ENCODE measurements at regions not wholly inside any gene's neighbourhood (a gene's known extent, or its start where the extent isn't known, plus 50 kb on each side); places are given as distances from the start of the nearest gene placed in this dataset.
"Not testable (repeated sequence)": the region's sequence is repeated elsewhere in the genome, so short reads cannot be mapped to it uniquely, and the experiment has no call there.

DNA sequence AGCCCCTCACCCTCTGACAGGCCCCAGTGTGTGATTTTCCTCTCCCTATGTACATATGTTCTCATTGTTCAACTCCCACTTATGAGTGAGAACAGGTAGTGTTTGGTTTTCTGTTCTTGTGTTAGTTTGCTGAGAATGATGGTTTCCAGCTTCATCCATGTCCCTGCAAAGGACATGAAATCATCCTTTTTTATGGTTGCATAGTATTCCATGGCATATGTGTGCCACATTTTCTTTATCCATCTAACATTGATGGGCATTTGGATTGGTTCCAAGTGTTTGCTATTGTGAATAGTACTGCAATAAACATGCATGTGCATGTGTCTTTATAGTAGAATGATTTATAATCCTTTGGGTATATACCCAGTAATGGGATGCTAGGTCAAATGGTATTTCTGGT is 223.7 kb upstream of the VLDLR start:
- not testable (repeated sequence) for DNase-seq

DNA sequence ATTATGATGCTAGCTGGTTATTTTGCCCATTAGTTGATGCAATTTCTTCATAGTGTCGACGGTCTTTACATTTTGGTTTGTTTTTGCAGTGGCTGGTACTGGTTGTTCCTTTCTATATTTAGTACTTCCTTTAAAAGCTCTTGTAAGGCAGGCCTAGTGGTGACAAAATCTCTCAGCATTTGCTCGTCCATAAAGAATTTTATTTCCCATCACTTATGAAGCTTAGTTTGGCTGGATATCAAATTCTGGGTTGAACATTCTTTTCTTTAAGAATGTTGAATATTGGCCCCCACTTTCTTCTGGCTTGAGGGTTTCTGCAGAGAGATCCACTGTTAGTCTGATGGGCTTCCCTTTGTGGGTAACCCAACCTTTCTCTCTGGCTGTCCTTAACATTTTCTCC is 219.8 kb upstream of the VLDLR start:
- DNase-seq: not testable (repeated sequence)

DNA sequence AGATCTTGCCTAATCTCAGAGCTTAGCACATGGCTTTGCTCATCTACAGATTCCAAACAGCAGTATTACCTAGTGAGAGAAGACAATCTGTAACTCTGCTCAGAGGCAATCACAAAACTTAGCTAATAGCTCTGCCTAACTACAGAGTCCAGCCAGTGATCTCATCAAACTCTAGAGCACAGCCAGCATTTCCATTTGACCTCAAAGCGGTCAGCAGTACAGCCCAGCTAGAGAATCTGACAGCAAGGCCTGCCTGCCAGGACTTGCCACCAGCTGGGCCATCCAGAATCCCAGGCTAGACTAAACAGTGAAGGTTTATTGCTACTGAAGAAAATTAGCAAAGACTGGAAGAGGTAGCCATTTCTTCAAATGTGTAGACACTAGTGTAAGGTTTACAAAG is 217.9 kb upstream of the VLDLR start:
- no peak for DNase-seq

DNA sequence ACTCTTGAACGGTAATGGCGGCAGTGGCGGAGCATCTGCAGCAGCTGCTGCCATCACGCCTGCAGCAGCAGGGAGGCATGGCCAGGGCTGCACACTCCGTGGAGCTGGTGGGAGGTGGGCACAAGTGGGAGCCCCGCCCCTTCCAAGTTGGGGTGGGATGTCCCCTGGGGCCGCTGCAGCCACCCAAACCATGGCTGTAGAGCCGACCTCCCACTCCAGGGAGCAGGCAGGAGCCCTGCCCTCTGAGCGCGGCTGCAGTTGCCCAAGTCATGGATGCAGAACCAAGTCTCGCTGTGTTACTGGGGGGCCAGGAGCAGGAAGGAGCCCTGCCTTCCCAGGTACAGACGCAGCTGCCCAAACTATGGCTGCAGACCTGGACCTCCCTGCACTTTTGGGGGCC is 215.3 kb upstream of the VLDLR start:
- no peak for DNase-seq

DNA sequence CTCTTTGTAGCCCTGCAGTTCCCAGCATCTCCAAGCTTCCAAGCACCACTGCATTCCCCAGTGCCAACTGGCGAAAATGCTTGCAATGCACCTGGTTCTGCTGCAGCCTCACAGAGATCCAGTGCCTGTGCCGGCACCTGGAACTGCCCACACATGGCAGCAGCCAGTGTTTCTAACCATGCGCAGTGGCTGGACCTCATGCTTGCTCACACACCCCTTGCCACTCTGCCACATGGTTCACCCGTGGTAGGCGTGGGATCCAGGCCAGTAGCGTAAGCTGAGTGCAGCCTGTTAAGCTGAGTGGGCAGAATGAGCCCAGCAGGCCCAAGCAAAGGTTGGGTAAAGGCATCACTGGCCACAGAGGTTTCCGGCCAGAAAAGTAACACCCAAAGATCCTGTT is 214.1 kb upstream of the VLDLR start:
- DNase-seq: no peak

DNA sequence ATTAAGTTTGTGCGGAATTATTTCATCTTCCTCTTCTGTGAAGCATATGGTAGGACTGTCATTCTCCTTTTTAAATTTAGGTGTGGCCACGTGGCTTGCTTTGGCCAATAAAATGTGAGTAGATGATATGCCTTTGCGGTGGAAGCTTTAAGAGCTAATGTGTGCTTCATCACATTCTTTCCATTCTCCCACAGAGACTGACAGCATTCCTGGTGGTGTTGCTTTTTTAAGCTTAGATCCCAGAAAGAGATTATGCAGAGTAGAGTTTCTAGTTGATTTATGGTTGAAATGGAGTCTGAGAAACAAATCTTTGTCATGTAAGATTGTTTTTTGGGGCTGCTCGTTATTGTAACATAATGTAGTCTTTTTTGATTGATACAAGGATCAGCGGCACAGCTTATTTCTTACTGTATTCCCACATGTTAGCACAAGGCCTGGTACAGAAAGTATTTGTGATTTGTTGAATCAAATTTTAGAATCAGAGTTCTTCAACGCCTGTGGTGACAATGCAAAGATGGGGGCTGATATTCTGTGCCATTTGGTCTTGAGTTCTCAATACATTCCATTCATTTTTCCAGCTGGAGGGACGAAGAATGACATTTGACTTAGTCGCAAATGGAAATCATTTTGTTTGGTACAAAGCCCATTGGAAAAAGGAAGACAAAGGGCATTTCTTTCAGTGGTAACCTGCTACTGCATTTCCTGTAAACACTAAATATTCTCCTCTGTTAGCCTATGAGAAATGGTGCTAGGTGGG is 209.9 kb upstream of the VLDLR start:
- DNase-seq: no peak

DNA sequence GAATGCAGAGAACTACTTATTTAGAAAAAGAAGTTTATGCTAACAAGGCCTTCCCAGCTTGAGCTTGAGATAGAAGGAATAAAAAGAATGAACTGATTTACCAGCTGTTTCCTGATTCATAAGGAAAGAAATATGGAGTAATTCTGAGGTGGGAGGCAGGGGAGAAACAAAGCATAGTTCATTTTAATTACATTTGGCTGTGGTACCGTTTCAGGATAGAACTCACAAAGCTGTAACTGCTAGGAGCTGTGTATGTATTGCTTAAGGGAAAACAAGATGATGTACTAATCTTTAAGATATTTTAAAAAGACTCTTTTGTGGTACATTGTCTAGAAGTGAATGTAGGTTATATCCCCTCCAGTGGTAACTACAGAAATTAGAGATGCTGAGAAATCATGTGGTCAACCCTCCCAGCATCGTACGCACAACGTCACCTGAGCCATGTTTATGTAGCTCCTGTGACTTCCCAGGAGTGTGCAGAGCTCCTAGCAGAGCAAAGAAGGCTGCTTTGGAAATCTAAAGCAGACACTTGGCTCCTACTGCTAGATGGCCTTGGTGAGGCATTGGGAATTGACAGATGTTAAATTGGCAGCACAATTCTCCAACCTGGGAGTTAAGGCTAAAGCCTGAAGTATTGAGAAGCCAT is 208.3 kb upstream of the VLDLR start:
- no peak for DNase-seq

DNA sequence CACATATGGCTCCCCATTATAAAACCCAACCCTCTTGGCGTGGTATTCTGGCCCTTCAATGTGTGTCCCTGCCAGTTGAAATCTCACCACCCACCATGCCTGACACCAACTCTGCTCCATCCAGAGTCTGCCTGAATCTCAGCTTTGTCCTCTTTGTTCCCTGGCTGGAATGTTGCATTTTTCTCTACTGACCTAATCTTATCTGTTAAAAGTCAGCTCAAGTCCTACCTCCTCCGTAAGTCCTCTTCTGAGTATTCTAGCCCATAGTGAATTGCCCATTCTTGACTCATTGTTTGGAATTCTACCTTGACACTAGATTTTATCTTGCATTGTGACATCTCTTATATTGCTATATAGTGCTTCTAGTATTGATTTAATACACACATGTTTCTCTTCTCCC is 207.1 kb upstream of the VLDLR start:
- no peak for DNase-seq

DNA sequence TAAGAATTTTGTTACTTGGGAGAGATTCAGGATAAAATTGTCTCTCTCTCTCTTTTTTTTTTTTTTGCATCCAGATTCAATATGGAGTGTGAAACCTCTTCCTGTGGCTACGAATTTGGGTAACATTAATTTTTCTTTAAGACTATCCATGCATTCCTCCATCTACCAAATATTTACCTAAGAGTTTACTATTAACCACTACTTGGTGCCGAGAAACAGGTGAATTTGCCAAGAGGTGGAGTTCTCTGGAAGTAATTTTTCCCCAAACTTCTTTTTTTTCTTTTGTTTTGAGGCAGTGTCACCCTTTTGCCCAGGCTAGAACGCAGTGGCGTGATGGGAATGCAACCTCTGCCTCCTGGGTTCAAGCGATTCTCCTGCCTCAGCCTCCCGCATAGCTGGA is 206.3 kb upstream of the VLDLR start:
- DNase-seq: no peak

DNA sequence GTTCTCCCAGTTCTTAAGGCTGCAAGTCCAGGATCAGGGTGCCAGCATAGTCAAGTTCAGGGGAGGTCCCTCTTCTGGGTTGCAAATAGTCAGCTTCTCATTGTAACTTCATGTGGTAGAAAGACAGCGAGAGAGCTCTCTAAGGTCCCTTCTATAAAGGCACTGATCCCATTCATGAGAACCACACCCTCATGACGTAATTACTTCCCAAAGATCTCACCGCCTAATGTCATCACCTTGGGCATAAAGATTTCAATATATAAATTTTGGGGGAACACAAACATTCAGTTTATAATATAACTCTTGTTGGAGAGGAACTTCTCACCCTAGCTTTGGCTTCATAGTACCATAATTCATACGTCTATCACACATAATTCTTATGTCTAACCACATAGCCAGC is 203.9 kb upstream of the VLDLR start:
- DNase-seq: no peak

DNA sequence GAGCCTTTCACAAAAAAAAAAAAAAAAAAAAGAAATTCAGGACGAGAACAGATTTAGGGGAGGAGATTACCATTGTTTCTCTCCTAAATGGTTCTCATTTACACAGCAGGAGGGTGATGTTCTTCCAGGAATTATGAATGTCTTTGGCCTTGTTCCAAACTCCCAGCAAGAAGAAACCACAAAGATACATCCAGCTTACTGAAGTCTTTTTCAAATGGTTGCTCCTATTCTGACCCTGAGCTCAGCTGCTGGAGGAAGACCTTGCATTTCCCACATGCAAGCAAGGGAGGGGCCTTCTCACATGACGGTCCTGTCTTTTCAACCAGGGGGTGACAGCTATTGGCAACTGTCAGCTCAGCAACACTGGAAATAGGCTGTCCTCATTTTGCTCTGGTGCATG is 203.0 kb upstream of the VLDLR start:
- no peak for DNase-seq

DNA sequence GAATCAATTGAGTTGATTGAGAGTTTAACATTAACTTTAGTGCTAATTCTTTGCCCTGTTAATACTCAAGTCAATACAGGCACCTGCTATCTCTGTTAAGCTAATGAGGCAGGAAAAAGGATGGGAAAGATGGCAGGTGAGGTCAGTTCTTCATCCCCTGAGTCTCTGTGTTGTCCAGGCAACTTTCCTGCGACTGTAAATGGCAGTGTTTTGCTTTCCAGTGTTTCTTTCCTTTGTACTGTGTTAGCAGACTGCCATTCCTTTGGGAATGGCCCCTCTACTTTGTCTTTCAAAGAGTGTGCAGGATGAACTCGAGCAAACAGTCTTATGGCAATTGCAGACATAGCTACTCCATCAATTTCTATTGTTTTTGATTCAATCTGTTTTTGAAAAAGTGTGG is 202.2 kb upstream of the VLDLR start:
- no peak for DNase-seq

DNA sequence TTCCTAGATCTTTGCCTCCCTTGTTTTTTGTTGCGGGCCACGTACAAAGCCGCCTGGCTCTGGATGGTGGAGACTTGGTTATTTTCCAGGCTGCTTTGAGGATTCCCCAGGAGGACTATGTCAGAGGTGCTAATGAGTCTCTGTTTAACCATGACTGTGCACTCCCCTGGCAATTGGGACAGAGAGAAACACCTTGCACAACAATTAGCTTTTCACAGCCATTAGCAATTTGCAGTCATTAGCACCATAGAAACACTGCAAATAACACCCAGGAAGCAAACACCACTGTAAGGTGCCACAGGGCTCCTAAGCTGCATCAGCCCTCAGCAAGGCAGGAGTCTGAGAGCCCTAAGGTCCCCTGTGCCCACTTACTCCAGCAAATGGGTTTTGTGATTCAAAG is 201.0 kb upstream of the VLDLR start:
- no peak for DNase-seq

DNA sequence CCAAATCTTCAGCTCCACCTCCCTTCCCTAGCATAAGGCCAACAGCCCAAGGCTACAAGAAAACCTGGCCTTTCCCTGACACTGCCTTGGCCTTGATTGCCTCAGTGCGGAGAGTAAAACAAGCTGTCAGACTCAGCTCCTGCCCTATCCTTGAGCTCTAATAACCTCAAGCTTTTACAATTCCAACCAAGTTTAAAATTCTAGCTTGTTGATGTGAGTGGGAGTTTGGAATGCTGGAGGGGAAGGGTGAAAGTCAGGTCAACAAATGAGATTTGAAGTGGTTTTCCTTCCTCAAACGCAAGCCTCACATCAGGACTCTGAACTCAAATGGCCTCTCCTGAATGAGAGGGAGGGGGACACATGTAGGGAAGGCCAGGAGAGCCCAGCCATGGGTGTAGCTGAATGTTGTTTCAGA is 197.0 kb upstream of the VLDLR start:
- no peak for DNase-seq

DNA sequence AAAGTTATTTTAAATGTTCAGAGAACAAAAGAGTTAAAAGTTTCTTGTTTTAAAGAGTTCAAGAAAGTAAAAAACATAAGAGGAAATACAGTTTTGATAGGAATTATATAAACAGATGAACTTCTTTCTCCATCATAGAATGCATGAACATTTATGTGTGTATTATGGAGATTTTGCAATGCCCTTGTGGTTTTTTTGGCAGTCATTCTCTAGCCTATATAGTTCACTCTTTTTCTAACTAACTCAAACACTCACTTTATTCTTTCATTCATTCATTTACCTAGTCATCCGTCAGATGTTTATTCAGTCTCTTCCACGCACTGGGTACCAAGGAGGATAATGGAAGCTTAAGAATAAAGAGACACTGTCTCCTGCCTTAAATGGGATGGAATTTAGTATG is 195.9 kb upstream of the VLDLR start:
- DNase-seq: no peak

DNA sequence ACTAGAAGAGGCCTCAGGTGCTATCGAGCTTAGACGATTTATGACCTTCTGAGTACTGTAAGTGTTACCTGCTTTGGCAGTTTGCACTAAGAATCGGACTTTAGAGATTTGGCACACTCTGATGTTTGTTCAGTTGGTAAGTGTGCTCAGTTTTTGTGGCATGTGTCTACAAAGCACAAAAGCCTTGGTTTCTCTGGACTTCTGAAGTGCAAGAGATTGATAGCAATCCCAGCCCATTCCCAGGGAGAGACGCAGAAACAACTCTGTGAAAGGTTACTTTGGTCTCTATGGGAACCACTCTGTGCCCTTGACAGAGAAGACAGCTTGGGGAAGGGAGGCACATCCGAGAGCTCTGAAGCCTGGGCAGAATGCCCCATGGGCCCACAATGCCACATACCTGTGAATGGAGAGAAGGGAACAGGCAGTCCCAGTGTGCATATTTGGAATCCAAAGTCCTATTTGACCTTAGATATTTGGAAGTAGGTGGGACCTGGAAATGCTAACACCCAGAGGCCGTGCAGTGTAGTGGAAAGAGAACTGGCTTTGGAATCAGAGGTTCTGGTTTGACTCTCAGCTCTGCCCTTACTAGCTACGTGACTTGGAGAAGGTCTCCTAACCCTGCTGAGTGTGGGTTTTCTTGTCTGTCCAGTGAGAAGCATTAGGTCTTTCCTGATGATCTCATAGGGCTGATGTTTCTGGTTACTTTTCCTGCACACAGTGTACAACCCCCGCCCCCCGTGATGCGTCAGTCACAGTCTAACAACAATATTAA is 194.3 kb upstream of the VLDLR start:
- no peak for DNase-seq

DNA sequence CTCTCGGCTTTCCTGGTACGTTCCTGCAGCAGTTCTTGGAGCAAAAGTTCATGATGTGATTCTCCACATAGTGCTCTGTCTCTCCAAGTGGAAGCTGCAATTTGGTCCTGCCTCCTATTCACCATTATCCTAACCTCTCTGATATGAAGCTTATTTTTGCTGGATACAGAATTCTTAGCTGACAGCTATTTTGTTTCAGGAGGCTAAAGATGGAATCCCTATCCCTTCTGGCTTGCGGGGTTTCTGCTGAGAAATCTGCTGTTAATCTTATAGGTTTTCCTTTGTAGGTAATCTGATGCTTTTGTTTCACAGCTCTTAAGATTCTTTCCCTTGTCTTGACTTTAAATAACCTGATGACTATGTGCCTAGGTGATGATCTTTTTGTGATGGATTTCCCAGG is 181.6 kb upstream of the VLDLR start:
- DNase-seq: no peak

DNA sequence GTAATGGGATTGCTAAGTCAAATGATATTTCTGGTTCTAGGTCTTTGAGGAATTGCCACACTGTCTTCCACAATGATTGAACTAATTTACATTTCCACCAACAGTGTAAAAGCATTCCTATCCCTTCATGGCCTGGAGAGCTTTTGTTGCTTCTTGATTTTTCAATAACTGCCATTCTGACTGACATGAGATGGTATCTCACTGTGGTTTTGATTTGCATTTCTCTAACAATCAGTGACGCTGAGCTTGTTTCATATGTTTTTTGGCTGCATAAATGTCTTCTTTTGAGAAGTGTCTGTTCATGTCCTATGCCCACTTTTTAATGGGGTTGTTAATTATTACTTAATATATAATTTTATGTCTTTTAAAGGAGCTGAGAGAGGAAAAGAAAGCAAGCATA is 177.7 kb upstream of the VLDLR start:
- not testable (repeated sequence) for DNase-seq

DNA sequence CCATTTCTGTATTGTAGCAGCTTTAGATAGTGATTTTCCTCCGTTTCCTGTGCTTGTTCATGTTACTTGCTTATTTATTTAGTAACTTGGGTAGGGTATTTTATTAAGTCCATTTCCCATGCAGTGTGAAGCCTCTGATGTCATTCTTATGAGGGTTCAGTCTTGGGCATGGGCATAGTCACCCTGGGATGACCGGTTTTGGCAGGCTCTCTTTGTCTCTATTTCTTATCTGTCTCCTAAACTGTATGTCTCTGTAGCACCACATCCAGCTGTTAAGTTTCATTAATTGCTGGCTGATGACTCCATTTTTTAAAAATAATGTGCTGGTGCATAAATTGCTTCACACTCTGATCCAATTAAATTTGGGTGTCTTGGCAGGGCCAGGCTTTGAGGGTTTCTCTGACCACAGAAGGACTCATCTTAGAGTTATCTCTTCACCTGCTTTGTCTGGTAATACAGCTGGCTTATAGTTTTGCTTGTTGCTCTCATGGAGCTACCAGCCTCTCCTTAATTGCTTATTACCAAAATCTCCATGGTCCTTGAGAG is 173.3 kb upstream of the VLDLR start:
- DNase-seq: no peak

DNA sequence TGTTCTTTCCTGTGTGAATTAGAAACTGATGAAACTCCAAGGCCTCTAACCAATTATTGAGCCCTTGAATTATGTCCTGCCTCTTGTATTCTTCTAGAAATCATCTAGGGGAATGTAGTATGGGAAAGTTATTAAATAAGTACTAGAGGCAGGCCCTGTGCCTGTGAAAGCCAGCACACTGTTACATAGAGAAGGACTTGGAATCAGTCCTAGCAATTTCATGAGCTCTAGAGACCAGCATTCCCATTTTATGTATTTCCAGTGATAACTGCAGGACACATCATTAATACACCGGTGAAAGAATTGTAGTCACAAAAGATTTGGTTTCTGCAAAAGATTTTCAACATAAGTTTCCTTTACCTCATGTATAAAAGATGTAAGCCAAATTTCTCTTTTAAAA is 168.5 kb upstream of the VLDLR start:
- DNase-seq: no peak

DNA sequence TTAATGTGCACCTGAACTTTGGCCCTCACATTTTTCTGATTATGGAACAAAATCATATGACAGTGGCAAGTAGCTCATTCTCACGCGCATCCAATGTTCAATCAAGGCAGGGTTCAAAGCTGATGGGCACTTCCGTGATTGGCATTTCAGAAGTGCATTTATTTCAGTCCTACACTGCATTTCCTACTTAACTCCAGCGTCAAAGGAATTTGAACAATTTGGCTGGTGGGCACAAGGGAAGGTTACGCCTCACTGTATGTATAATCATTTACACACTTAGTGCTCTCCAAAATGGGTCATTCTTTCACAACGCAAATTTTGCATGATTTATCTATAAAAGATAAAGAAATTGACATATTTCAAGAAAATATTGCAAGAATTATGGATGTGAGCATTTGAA is 167.9 kb upstream of the VLDLR start:
- DNase-seq: no peak

DNA sequence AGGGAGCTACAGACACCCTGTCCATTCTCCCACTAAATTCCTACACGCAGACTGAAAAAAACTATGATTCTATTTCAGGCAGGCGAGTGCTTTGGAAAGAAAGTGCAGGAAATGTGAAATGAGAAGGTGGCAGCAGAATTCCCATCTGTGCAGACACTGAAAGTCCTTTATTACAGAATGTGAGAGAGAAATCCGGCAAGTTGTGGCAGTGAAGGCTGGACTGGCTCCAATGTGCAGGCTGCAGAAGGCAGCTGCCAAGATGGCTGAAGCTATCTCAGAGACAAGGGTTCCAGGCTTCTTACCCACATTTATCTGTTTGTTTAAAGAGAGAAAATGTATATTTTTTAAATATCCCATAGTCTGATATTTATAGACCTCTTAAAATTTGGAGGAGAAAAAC is 161.8 kb upstream of the VLDLR start:
- no peak for DNase-seq

DNA sequence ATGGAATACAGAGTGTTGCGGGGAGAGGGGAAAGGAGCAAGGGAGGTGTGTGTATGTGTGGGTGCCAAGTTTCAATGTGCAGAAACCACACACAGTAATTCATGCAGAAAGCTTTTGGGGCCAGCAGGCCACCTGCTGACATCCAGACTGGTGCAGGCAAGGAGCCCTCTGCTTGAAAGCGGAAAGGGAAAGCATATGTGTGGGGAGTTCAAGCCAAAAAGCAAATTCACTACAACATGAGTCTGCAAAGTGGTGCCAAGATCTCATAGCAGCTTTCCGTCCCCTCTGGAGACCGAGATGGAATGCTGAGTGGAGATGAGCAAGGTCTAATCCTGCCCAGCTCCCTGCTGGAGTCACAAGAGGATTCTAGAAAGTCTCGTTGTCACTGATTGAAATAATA is 159.7 kb upstream of the VLDLR start:
- DNase-seq: no peak

DNA sequence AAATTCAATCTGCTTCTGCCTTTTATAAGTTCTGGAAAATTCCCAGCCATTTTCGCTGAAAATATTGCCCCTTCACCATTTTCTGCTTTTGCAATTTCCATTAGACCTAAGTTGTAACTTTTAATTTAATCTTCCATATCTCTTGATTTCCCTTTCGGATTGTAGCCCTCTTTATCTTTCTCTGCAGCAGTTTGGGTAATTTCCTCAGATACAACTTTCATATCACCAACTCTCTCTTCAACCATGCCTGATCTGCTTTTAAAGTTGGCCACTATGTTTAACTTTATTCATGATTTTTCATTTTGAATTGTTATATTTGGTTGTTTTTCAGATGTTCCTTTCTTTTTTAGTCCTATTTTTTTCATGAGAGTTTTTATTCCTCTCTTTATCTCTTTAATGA is 157.0 kb upstream of the VLDLR start:
- DNase-seq: no peak

Data from CD4-positive, alpha-beta T cell treated with Interleukin-21 for 1 hour (primary cell).